Sigmoid colon (tissue), 6 donors: ENCODE measurements at regions not wholly inside any gene's neighbourhood (a gene's known extent, or its start where the extent isn't known, plus 50 kb on each side); places are given as distances from the start of the nearest gene placed in this dataset.

Experiments
- DNase-seq: peaks from one replicate; pipeline ENCODE4 v3.0.0-alpha.2; 2019
- H3K27ac ChIP-seq, 4 donors: fragments of 200-600 bp; sonication (generic); one replicate each; pipeline ENCODE4 v1.5.1; 2016 to 2019; ENCODE audit warnings: mild to moderate bottlenecking in 1 of 4
- H3K27me3 ChIP-seq, 3 donors: fragments of 200-600 bp; sonication (generic); one replicate each; pipeline ENCODE4 v1.5.1; 2019; ENCODE audit warnings: mild to moderate bottlenecking in 1 of 3
- H3K36me3 ChIP-seq, 4 donors: fragments of 200-600 bp; sonication (generic); one replicate each; pipeline ENCODE4 v1.5.1; 2016 to 2019
- H3K4me1 ChIP-seq, 4 donors: fragments of 200-600 bp; sonication (generic); one replicate each; pipeline ENCODE4 v1.5.1; 2017 to 2019
- H3K4me3 ChIP-seq, 4 donors: fragments of 200-600 bp; sonication (generic); one replicate each; pipeline ENCODE4 v1.5.1; 2017 to 2019; ENCODE audit warnings: mild to moderate bottlenecking in 2 of 4, moderate library complexity in 1 of 4
- H3K9me3 ChIP-seq, 4 donors: fragments of 200-600 bp in 3 of 4; sonication (generic) in 3 of 4; one replicate each; pipeline versions ENCODE4 v1.5.1 to v1.6.1; 2013 to 2019
- CTCF ChIP-seq, 4 experiments: fragments of 450-650 bp in 3 of 4; fragments of 200-600 bp in 1 of 4; IDR thresholded peaks; one replicate each; pipeline ENCODE4 v1.5.1; 2016 to 2019; ENCODE audit warnings: antibody characterized with exemption in 4 of 4, mild to moderate bottlenecking in 3 of 4, moderate library complexity in 2 of 4
- EP300 ChIP-seq, 4 donors: sonication (generic); formaldehyde crosslinking; IDR thresholded peaks; one replicate each; pipeline ENCODE4 v1.6.1; 2017; ENCODE audit warnings: antibody characterized with exemption in 4 of 4
- POLR2A ChIP-seq, 2 donors: fragments of 450-650 bp; IDR thresholded peaks; one replicate each; pipeline ENCODE4 v1.6.1; 2016; ENCODE audit warnings: antibody characterized with exemption in 2 of 2, mild to moderate bottlenecking in 2 of 2, moderate library complexity in 2 of 2
- POLR2AphosphoS5 ChIP-seq, 4 donors: sonication (generic); formaldehyde crosslinking; IDR thresholded peaks; one replicate each; pipeline ENCODE4 v1.6.1; 2017; ENCODE audit warnings: antibody characterized with exemption in 4 of 4
- WGBS, 2 donors: extraction: QIAGEN DNeasy Blood & Tissue Kit; methylation state at CpG; one replicate each; pipeline ENCODE4 v1.1.7; 2013; 5-methylcytosine and 5-hydroxymethylcytosine counted together
- intact Hi-C: fragments of 100-400 bp; cut with DNase I; formaldehyde crosslinking; loops from one replicate; pipeline ENCODE4 v1.15.1; 2023
- donor health status: healthy with polysubstance abuse.
- donor health status: healthy.

GRCh38 chr15:38042707-38043445 lies 108.4 kb downstream of the TMCO5A start:
- peak overlapping the region in 1 of 4 donors; percentile 8 for H3K27ac ChIP-seq
- WGBS, 2 donors = 67 to 72% methylated on average over 9 of the region's 9 CpGs
- intact Hi-C loops = no loop called here
- no peak overlapping the region for H3K4me3 ChIP-seq
- no peaks in the 10 kb centered on the region for H3K4me1 ChIP-seq
- no peak for TF ChIP-seq POLR2AphosphoS5 (IDR thresholded peaks at IDR 0.05)
- TF ChIP-seq CTCF (IDR thresholded peaks at IDR 0.05) = no peak
- TF ChIP-seq EP300 (IDR thresholded peaks at IDR 0.05) = no peak
- no peak for TF ChIP-seq POLR2A (IDR thresholded peaks at IDR 0.05)
- no peak for DNase-seq
- no peaks in the 10 kb centered on the region for H3K27me3 ChIP-seq
- H3K36me3 ChIP-seq = no peaks in the 10 kb centered on the region
- no peaks in the 10 kb centered on the region for H3K9me3 ChIP-seq

- Histone ChIP-seq H3K9me3 (no peaks in the 10 kb centered on the region), H3K27me3 (no peaks in the 10 kb centered on the region), H3K27ac (no peak overlapping the region), H3K4me3 (no peak overlapping the region), H3K36me3 (no peaks in the 10 kb centered on the region), H3K4me1 (no peaks in the 10 kb centered on the region)
- WGBS, 2 donors = 89% methylated on average over 4 of the region's 4 CpGs
- no peak for DNase-seq
- TF ChIP-seq CTCF (IDR thresholded peaks at IDR 0.05) (no peak), POLR2AphosphoS5 (IDR thresholded peaks at IDR 0.05) (no peak), POLR2A (IDR thresholded peaks at IDR 0.05) (no peak), EP300 (IDR thresholded peaks at IDR 0.05) (no peak)
- intact Hi-C loops = no loop called here
These were observed 112.0 kb downstream of the TMCO5A start for GRCh38 chr15:38046257-38047051.

- WGBS, 2 donors = 90 to 91% methylated on average over 3 of the region's 3 CpGs
- DNase-seq = no peak
- H3K9me3 ChIP-seq = no peaks in the 10 kb centered on the region
- H3K27me3 ChIP-seq = no peaks in the 10 kb centered on the region
- intact Hi-C loops = no loop called here
- no peaks in the 10 kb centered on the region for H3K36me3 ChIP-seq
- H3K27ac ChIP-seq = no peak overlapping the region
- TF ChIP-seq POLR2AphosphoS5 (IDR thresholded peaks at IDR 0.05) = no peak
- TF ChIP-seq POLR2A (IDR thresholded peaks at IDR 0.05) = no peak
- TF ChIP-seq EP300 (IDR thresholded peaks at IDR 0.05) = no peak
- TF ChIP-seq CTCF (IDR thresholded peaks at IDR 0.05) = no peak
- H3K4me3 ChIP-seq = no peak overlapping the region
- H3K4me1 ChIP-seq = no peaks in the 10 kb centered on the region
These were observed 113.6 kb downstream of the TMCO5A start for GRCh38 chr15:38048001-38048455.

- H3K27me3 ChIP-seq = no peaks in the 10 kb centered on the region
- DNase-seq = no peak
- no peaks in the 10 kb centered on the region for H3K36me3 ChIP-seq
- intact Hi-C loops = loop anchor here (5.0 kb wide), 1 partner anchor 48 kb away; no protein-coding TSS in a partner anchor
- no peaks in the 10 kb centered on the region for H3K9me3 ChIP-seq
- TF ChIP-seq EP300 (IDR thresholded peaks at IDR 0.05) (no peak), CTCF (IDR thresholded peaks at IDR 0.05) (no peak), POLR2AphosphoS5 (IDR thresholded peaks at IDR 0.05) (no peak), POLR2A (IDR thresholded peaks at IDR 0.05) (no peak)
- 87% methylated on average over 4 of the region's 4 CpGs for WGBS, 2 donors
- H3K27ac ChIP-seq = peak overlapping the region in 1 of 4 donors; percentile 32
- no peaks in the 10 kb centered on the region for H3K4me1 ChIP-seq
- no peak overlapping the region for H3K4me3 ChIP-seq
These were observed 115.5 kb downstream of the TMCO5A start for GRCh38 chr15:38049891-38050290.
